Mesothelial cell of epicardium (in vitro differentiated cells): ENCODE measurements at regions not wholly inside any gene's neighbourhood (a gene's known extent, or its start where the extent isn't known, plus 50 kb on each side); places are given as distances from the start of the nearest gene placed in this dataset.

Source experiments
- DNase-seq, 2 experiments: peaks; one replicate each; pipeline ENCODE4 v3.0.0; 2021; ENCODE audit warnings: low spot score in 2 of 2; ENCODE audit not compliant: unreplicated experiment in 2 of 2
- H3K27ac Mint-ChIP-seq: 2 replicates; pipeline ENCODE4 v1.8.0; 2021; ENCODE audit warnings: mixed read lengths
- H3K27me3 Mint-ChIP-seq: 2 replicates; pipeline ENCODE4 v1.8.0; 2021; ENCODE audit warnings: low read depth, mixed read lengths
- H3K36me3 Mint-ChIP-seq: 2 replicates; pipeline ENCODE4 v1.8.0; 2021; ENCODE audit warnings: mixed read lengths
- H3K4me1 Mint-ChIP-seq: 2 replicates; pipeline ENCODE4 v1.8.0; 2021; ENCODE audit warnings: mixed read lengths
- H3K4me3 Mint-ChIP-seq: 2 replicates; pipeline ENCODE4 v1.8.0; 2021; ENCODE audit warnings: mild to moderate bottlenecking, moderate library complexity, mixed read lengths
- H3K9me3 Mint-ChIP-seq: 2 replicates; pipeline ENCODE4 v1.8.0; 2021; ENCODE audit warnings: mixed read lengths
- TF ChIP-seq, protein P1 (sequence below): fragments of 200-600 bp; sonication (generic); IDR thresholded peaks from one replicate; pipeline ENCODE4 v1.5.0; 2021; ENCODE audit warnings: antibody characterized with exemption; ENCODE audit not compliant: unreplicated experiment

DNA sequence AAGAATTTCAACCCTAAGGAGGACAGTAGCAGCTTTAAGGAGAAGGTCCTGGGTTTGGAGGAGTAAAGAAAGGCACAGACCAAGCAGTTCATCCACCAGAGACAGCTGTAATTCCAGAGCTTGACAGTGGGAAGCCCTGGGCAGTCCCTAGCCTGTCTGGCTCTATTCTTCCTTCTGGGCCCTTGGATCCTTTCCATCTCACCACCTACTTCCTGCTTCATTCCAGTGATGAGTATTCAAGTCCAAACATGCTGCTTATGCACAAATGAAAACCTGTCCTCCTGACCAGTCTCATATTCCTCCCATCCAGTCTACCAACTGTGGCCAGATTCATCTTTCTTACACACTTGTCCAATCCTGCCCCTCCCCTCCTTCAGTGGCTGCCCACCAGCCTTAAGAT is 171.4 kb downstream of the CNTN3 start:
- no peaks in the 10 kb centered on the region for H3K4me1 Mint-ChIP-seq
- H3K36me3 Mint-ChIP-seq: no peaks in the 10 kb centered on the region
- H3K4me3 Mint-ChIP-seq: no peak overlapping the region
- H3K9me3 Mint-ChIP-seq: no peaks in the 10 kb centered on the region
- peaks cover 3% of the 10 kb centered on the region for H3K27me3 Mint-ChIP-seq
- TF ChIP-seq, protein P1, sequence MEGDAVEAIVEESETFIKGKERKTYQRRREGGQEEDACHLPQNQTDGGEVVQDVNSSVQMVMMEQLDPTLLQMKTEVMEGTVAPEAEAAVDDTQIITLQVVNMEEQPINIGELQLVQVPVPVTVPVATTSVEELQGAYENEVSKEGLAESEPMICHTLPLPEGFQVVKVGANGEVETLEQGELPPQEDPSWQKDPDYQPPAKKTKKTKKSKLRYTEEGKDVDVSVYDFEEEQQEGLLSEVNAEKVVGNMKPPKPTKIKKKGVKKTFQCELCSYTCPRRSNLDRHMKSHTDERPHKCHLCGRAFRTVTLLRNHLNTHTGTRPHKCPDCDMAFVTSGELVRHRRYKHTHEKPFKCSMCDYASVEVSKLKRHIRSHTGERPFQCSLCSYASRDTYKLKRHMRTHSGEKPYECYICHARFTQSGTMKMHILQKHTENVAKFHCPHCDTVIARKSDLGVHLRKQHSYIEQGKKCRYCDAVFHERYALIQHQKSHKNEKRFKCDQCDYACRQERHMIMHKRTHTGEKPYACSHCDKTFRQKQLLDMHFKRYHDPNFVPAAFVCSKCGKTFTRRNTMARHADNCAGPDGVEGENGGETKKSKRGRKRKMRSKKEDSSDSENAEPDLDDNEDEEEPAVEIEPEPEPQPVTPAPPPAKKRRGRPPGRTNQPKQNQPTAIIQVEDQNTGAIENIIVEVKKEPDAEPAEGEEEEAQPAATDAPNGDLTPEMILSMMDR: no peak
- DNase-seq: no peak
- no peak overlapping the region for H3K27ac Mint-ChIP-seq

DNA sequence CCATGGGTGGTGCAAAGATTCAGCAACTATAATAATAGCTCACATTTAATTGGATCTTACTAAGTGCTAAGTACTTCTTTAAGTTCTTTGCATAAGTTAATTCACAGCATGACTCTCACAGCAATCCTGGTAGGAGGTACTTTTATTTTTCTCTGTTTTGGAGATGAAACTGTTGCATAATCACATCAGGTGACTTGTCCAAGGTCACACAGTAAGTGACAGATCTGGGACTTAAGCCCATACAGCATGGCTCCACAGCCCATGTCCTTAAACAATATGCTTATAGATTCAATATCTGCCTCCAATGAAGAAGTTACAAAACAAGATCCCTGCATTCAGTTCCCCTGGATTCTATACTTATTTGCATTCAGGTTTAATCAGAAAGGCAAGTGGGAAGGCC is 171.8 kb downstream of the CNTN3 start:
- H3K36me3 Mint-ChIP-seq: no peaks in the 10 kb centered on the region
- TF ChIP-seq, protein P1: no peak
- H3K27ac Mint-ChIP-seq: no peak overlapping the region
- no peak for DNase-seq
- H3K9me3 Mint-ChIP-seq: no peaks in the 10 kb centered on the region
- peaks cover 3% of the 10 kb centered on the region for H3K27me3 Mint-ChIP-seq
- no peak overlapping the region for H3K4me3 Mint-ChIP-seq
- H3K4me1 Mint-ChIP-seq: no peaks in the 10 kb centered on the region

DNA sequence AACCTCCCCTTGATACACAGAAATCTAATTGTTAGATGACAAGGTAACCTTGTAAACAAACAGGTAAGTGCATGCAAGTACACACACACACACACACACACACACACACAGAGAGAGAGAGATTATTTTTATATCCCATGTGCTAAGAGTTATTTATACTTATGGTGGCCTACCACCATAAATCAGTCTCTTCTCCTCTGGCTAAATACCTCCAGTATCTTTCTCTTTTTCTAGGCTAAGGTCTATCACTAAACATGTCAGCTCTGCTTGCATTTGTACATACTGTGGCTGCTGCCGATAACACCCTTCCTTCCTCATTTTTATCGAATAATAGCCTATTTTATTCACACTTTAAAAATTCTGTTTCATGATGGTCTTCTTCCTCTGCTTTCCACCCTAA is 172.4 kb downstream of the CNTN3 start:
- peaks cover 1% of the 10 kb centered on the region for H3K27me3 Mint-ChIP-seq
- TF ChIP-seq, protein P1: no peak
- no peak overlapping the region for H3K27ac Mint-ChIP-seq
- DNase-seq: no peak
- no peak overlapping the region for H3K4me3 Mint-ChIP-seq
- no peaks in the 10 kb centered on the region for H3K36me3 Mint-ChIP-seq
- no peaks in the 10 kb centered on the region for H3K9me3 Mint-ChIP-seq
- no peaks in the 10 kb centered on the region for H3K4me1 Mint-ChIP-seq

DNA sequence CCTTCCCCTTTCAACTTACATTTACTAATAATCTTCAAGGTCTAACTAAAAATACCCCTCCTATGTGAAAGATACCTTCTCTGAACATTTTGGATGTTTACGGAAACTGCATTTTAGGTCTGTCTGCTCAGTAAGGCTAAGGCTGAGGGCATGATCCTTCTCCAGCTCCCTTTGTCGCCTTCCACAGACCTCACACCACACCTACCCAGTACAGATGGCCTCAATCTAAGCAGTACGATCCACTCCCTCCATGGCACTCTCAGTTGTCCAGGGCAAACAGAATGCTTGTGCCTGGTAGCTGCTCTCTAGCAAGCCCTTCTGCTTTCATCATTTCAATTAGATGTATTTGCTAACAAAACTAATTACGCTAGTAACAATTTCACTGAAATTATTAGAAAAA is 178.3 kb downstream of the CNTN3 start:
- Mint-ChIP-seq H3K9me3 (no peaks in the 10 kb centered on the region), H3K4me3 (no peak overlapping the region), H3K36me3 (no peaks in the 10 kb centered on the region), H3K27ac (no peak overlapping the region), H3K4me1 (no peaks in the 10 kb centered on the region), H3K27me3 (peaks cover 17% of the 10 kb centered on the region)
- TF ChIP-seq, protein P1: no peak
- no peak for DNase-seq

DNA sequence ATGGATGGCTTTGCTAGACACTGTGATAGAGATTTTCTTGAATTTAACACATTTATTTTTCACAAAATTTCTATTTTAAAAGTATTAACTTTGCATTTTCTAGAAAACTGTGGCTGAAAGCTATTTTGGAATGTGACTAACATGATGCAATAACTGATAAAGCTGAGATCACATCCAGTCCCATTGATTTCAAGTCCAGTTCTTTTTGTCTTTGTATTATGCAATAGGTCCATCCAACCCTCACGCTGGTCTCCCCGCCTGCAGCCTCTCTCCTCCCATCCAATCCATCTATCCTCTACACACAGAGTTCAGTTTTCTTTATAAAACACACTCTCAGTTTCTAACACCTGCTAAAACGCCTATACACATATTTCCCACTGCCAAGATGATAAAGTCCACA is 178.8 kb downstream of the CNTN3 start:
- Mint-ChIP-seq H3K27ac (no peak overlapping the region), H3K9me3 (no peaks in the 10 kb centered on the region), H3K4me3 (no peak overlapping the region), H3K27me3 (peaks cover 17% of the 10 kb centered on the region), H3K4me1 (no peaks in the 10 kb centered on the region), H3K36me3 (no peaks in the 10 kb centered on the region)
- TF ChIP-seq, protein P1: no peak
- DNase-seq: no peak

DNA sequence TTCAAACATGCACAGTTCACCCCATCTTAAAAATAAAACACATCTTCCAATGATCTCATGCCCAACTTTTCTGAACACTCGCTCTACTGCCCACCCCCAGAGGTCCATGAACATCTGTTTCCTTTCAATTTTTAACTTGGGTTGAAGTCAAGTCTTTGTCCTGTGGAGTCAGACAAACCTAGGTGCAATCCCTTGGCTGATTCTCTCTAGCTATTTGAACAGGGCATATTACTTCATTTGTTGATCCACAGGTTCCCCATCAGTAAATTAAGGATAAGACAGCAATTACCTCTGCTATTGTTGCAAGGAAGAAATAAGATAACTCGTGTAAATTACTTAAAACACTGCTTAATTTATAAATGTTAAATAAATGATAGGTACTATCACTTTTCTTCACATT is 180.1 kb downstream of the CNTN3 start:
- H3K4me3 Mint-ChIP-seq: no peak overlapping the region
- H3K27ac Mint-ChIP-seq: no peak overlapping the region
- no peaks in the 10 kb centered on the region for H3K4me1 Mint-ChIP-seq
- H3K36me3 Mint-ChIP-seq: no peaks in the 10 kb centered on the region
- TF ChIP-seq, protein P1: no peak
- DNase-seq: no peak
- no peaks in the 10 kb centered on the region for H3K9me3 Mint-ChIP-seq
- H3K27me3 Mint-ChIP-seq: peaks cover 20% of the 10 kb centered on the region
